Skeletal muscle satellite cell (primary cell): ENCODE measurements at regions not wholly inside any gene's neighbourhood (a gene's known extent, or its start where the extent isn't known, plus 50 kb on each side); places are given as distances from the start of the nearest gene placed in this dataset.

Experiments used
- H3K27me3 ChIP-seq: 2 replicates; pipeline ENCODE4 v1.7.0; 2013; ENCODE audit warnings: low read length; ENCODE audit not compliant: control insufficient read depth, insufficient read depth
- H3K36me3 ChIP-seq: 2 replicates; pipeline ENCODE4 v1.7.0; 2013; ENCODE audit warnings: mild to moderate bottlenecking, control low read depth, low read length; ENCODE audit not compliant: insufficient read depth
- H3K4me1 ChIP-seq: 2 replicates; pipeline ENCODE4 v1.7.0; 2013; ENCODE audit warnings: low read length; ENCODE audit not compliant: control insufficient read depth, insufficient read depth
- H3K4me2 ChIP-seq: 2 replicates; pipeline ENCODE4 v1.7.0; 2013; ENCODE audit warnings: mild to moderate bottlenecking, low read length
- H3K4me3 ChIP-seq: 2 replicates; pipeline ENCODE4 v1.7.0; 2013; ENCODE audit warnings: low read length
- H3K9ac ChIP-seq: 2 replicates; pipeline ENCODE4 v1.7.0; 2013; ENCODE audit warnings: mild to moderate bottlenecking, low read depth, low read length, moderate library complexity
- H3K9me3 ChIP-seq: replicated peaks from 2 replicates; pipeline ENCODE4 v1.7.0; 2013; ENCODE audit warnings: mild to moderate bottlenecking, control low read depth, low read length

GRCh38 chr14:65190312-65190711 lies 88.0 kb upstream of the MAX start:
- H3K36me3 ChIP-seq = no peaks in the 10 kb centered on the region
- H3K27me3 ChIP-seq = no peaks in the 10 kb centered on the region
- no peaks in the 10 kb centered on the region for H3K9me3 ChIP-seq
- no peak overlapping the region for H3K4me2 ChIP-seq
- H3K4me3 ChIP-seq = no peak overlapping the region
- no peaks in the 10 kb centered on the region for H3K4me1 ChIP-seq
- H3K9ac ChIP-seq = no peak overlapping the region

DNA sequence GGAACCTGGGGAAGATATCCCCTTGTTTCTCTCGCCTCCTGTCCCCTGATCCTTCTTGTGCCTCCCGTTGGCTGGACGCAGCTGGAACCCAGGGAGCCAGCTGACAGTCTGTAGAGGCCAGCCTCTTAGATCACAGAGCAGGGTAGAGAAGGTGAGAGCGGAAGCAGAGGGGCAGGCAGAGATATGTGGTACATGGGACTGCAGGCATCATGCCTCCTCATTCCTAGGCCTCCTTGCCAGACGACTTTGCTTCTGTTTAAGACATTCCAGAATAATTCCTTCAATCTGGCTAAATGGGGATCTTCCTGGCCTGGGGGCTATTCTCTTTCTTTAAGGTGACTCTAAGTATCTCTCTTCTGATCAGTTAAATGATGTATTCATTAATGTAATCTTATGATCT lies 89.4 kb upstream of the MAX start:
- Histone ChIP-seq H3K9me3 (no peaks in the 10 kb centered on the region), H3K36me3 (no peaks in the 10 kb centered on the region), H3K4me1 (no peaks in the 10 kb centered on the region), H3K4me3 (no peak overlapping the region), H3K27me3 (no peaks in the 10 kb centered on the region), H3K9ac (no peak overlapping the region), H3K4me2 (no peak overlapping the region)

- Histone ChIP-seq H3K27me3 (no peaks in the 10 kb centered on the region), H3K9ac (no peak overlapping the region), H3K4me1 (no peaks in the 10 kb centered on the region), H3K4me2 (no peak overlapping the region), H3K4me3 (no peak overlapping the region), H3K9me3 (no peaks in the 10 kb centered on the region), H3K36me3 (no peaks in the 10 kb centered on the region)
Measured at GRCh38 chr14:65192686-65193085, 90.4 kb upstream of the MAX start.

DNA sequence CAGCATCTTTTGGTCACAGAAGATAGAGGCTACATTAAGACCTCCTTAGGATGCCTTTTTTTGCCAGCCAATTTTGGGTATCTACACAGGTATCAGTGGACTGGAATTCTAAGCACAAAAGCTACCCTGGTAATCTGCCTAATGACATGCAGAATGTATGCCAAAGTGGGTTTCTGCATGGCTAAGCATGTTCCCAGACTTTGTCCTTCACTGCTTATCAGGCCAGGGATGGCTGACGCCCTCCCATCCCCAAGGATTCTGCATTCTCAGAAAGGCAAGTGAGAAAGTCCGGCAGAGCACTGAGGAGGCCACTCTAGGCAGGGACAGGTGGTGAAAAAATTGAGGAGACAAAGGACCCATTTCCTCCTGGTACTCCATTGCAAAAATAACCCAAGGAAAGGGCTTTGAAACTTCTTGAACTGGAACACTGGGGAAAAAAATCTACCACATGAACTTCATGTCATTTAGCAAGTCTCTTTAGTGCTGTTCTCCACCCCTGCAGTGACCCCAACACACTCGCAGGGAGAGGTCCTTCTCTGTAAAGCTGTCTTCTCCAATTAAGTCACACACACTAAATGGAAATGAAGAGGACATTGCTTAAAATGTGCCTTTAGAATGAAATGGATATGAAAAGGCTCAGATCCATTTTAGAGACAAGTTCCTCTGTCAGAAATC lies 91.7 kb upstream of the MAX start:
- Histone ChIP-seq H3K36me3 (no peaks in the 10 kb centered on the region), H3K27me3 (no peaks in the 10 kb centered on the region), H3K4me2 (no peak overlapping the region), H3K4me1 (no peaks in the 10 kb centered on the region), H3K9me3 (no peaks in the 10 kb centered on the region), H3K4me3 (no peak overlapping the region), H3K9ac (no peak overlapping the region)

DNA sequence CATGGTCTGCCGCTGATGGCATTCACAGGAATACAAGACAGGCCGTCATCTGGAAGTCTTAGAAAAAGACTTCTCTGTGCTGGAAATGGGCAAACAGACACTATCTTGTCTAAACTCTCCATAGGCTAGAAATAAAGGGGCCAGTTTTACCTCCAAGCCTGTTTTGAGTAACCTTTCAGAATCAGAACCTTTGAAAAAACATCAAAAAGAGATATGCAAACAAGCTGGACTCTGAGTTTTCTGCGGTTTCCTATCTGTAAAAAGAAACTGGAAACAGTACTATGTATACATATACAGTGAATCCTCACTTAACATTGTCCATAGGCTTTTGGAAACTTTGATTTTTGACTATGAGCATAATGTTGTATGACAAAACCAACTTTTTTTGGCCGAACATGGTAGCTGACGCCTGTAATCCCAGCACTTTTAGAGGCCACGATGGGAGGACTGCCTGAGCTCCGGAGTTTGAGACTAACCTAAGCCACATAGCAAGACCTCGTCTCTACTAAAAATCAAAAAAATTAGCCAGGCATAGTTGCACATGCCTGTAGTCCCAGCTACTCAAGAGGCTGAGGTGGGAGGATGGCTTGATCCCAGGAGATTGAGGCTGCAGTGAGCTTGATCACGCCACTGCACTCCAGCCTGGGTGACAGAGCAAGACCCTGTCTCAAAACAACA lies 92.9 kb upstream of the MAX start:
- no peaks in the 10 kb centered on the region for H3K36me3 ChIP-seq
- H3K27me3 ChIP-seq = no peaks in the 10 kb centered on the region
- H3K9ac ChIP-seq = no peak overlapping the region
- H3K4me2 ChIP-seq = no peak overlapping the region
- no peak overlapping the region for H3K4me3 ChIP-seq
- no peaks in the 10 kb centered on the region for H3K4me1 ChIP-seq
- no peaks in the 10 kb centered on the region for H3K9me3 ChIP-seq

GRCh38 chr14:65198346-65198745 lies 96.0 kb upstream of the MAX start:
- Histone ChIP-seq H3K36me3 (no peaks in the 10 kb centered on the region), H3K9me3 (no peaks in the 10 kb centered on the region), H3K27me3 (no peaks in the 10 kb centered on the region), H3K4me3 (no peak overlapping the region), H3K9ac (no peak overlapping the region), H3K4me2 (no peak overlapping the region), H3K4me1 (no peaks in the 10 kb centered on the region)

DNA sequence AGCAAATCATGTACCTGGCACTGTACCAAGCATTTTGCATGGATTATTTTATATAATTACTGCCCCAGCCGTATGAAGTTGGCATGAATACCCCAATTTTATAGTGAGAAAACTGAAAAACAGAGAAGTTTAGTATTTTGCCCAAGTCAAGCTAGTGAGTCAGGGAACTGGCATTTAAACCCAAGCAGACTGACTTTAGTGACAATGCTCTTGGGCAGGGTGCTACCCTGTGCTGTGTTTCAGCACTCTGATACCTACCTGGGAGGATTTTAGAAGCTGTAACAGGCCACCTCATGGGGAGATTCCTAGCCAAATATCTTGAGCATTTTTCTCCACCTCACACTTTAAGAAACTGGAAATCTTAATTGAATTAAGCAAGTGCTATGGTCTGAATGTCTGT lies 98.1 kb upstream of the MAX start:
- H3K4me3 ChIP-seq = no peak overlapping the region

GRCh38 chr14:65203574-65203973 lies 101.3 kb upstream of the MAX start:
- Histone ChIP-seq H3K9me3 (no peaks in the 10 kb centered on the region), H3K27me3 (no peaks in the 10 kb centered on the region), H3K4me3 (no peak overlapping the region), H3K4me2 (no peak overlapping the region), H3K4me1 (peaks cover 18% of the 10 kb centered on the region), H3K9ac (no peak overlapping the region), H3K36me3 (no peaks in the 10 kb centered on the region)

More for the DNA sequence above, 98.1 kb upstream of the MAX start:
- Histone ChIP-seq H3K9ac (no peak overlapping the region), H3K4me1 (peaks cover 3% of the 10 kb centered on the region), H3K4me2 (no peak overlapping the region), H3K27me3 (no peaks in the 10 kb centered on the region), H3K9me3 (no peaks in the 10 kb centered on the region), H3K36me3 (no peaks in the 10 kb centered on the region)

- no peaks in the 10 kb centered on the region for H3K36me3 ChIP-seq
- no peaks in the 10 kb centered on the region for H3K9me3 ChIP-seq
- H3K9ac ChIP-seq = no peak overlapping the region
- H3K4me3 ChIP-seq = no peak overlapping the region
- peaks cover 18% of the 10 kb centered on the region for H3K4me1 ChIP-seq
- no peak overlapping the region for H3K4me2 ChIP-seq
- H3K27me3 ChIP-seq = no peaks in the 10 kb centered on the region
Measured at GRCh38 chr14:65204056-65204455, 101.7 kb upstream of the MAX start.

DNA sequence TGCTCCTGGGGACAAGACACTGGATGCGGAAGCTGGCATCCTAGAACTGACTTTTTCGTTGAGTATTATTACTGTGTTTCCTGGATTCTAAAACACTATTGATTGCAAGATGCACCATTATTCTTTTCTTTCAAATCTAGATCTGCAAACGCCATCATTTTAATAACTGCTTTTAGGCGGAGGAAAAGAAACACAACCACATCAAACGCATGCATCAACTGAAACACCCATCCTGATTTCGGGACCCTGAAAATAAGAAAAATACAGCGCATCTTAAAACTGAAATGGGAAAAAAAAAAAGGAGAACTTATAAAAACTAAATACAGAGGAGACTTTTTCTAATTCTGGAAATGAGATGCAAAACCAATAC lies 103.7 kb upstream of the MAX start:
- no peaks in the 10 kb centered on the region for H3K9me3 ChIP-seq
- H3K27me3 ChIP-seq = no peaks in the 10 kb centered on the region
- peaks cover 33% of the 10 kb centered on the region for H3K4me1 ChIP-seq
- no peak overlapping the region for H3K4me2 ChIP-seq
- H3K9ac ChIP-seq = no peak overlapping the region
- no peak overlapping the region for H3K4me3 ChIP-seq
- no peaks in the 10 kb centered on the region for H3K36me3 ChIP-seq

GRCh38 chr14:65206448-65207096 lies 104.3 kb upstream of the MAX start:
- peaks cover 38% of the 10 kb centered on the region for H3K4me1 ChIP-seq
- H3K9ac ChIP-seq = no peak overlapping the region
- H3K36me3 ChIP-seq = no peaks in the 10 kb centered on the region
- H3K9me3 ChIP-seq = no peaks in the 10 kb centered on the region
- no peaks in the 10 kb centered on the region for H3K27me3 ChIP-seq
- H3K4me3 ChIP-seq = no peak overlapping the region
- peak overlapping the region; percentile 40 for H3K4me2 ChIP-seq

DNA sequence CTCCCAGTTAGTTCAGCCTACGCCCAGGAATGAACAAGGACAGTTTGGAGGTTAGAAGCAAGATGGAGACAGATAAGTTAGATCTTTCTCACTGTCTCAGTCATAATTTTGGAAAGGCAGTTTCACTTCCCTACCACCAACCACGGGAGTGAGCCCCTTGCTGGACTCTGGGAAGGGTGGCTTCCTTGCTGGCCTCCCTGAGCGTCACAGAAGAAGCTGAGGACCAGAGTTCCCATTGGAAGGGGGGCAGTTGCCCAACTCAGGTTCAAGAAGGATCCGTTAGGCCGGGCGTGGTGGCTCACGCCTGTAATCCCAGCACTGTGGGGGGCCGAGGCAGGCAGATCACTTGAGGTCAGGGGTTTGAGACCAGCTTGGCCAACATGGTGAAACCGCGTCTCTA lies 106.2 kb upstream of the MAX start:
- no peaks in the 10 kb centered on the region for H3K27me3 ChIP-seq
- no peak overlapping the region for H3K4me2 ChIP-seq
- peaks cover 40% of the 10 kb centered on the region for H3K4me1 ChIP-seq
- no peaks in the 10 kb centered on the region for H3K36me3 ChIP-seq
- no peak overlapping the region for H3K4me3 ChIP-seq
- H3K9ac ChIP-seq = no peak overlapping the region
- H3K9me3 ChIP-seq = no peaks in the 10 kb centered on the region
